Progenitor cell of endocrine pancreas (in vitro differentiated cells): ENCODE measurements at regions not wholly inside any gene's neighbourhood (a gene's known extent, or its start where the extent isn't known, plus 50 kb on each side); places are given as distances from the start of the nearest gene placed in this dataset.

Source experiments
- DNase-seq: peaks from one replicate; pipeline ENCODE4 v3.0.0; 2021; ENCODE audit warnings: low spot score; ENCODE audit not compliant: unreplicated experiment
- H3K27ac Mint-ChIP-seq: 2 replicates; pipeline ENCODE4 v1.8.0; 2021; ENCODE audit warnings: mild to moderate bottlenecking, moderate library complexity, mixed read lengths
- H3K27me3 Mint-ChIP-seq: 2 replicates; pipeline ENCODE4 v1.8.0; 2021; ENCODE audit warnings: mixed read lengths
- H3K36me3 Mint-ChIP-seq: 2 replicates; pipeline ENCODE4 v1.8.0; 2022; ENCODE audit warnings: mixed read lengths; ENCODE audit not compliant: insufficient read depth
- H3K4me1 Mint-ChIP-seq: 2 replicates; pipeline ENCODE4 v1.8.0; 2021; ENCODE audit warnings: low read depth, mixed read lengths
- H3K4me3 Mint-ChIP-seq: 2 replicates; pipeline ENCODE4 v1.8.0; 2021; ENCODE audit warnings: low read depth, mild to moderate bottlenecking, moderate library complexity, mixed read lengths
- H3K9me3 Mint-ChIP-seq: 2 replicates; pipeline ENCODE4 v1.8.0; 2021; ENCODE audit warnings: low read depth, mixed read lengths
- CTCF ChIP-seq: fragments of 200-600 bp; sonication (generic); IDR thresholded peaks from one replicate; pipeline ENCODE4 v1.5.0; 2021; ENCODE audit warnings: antibody characterized with exemption, mild to moderate bottlenecking; ENCODE audit not compliant: unreplicated experiment

GRCh38 chr4:112842513-112842912, 205.6 kb downstream of the LARP7 start:
- Mint-ChIP-seq H3K4me3 (no peak overlapping the region), H3K27ac (no peak overlapping the region), H3K36me3 (no peaks in the 10 kb centered on the region), H3K27me3 (no peaks in the 10 kb centered on the region), H3K9me3 (no peaks in the 10 kb centered on the region), H3K4me1 (no peaks in the 10 kb centered on the region)
- TF ChIP-seq CTCF = no peak
- no peak for DNase-seq

GRCh38 chr4:112845386-112845785, 204.1 kb upstream of the ANK2 start:
- Mint-ChIP-seq H3K27ac (no peak overlapping the region), H3K9me3 (no peaks in the 10 kb centered on the region), H3K36me3 (no peaks in the 10 kb centered on the region), H3K27me3 (no peaks in the 10 kb centered on the region), H3K4me1 (no peaks in the 10 kb centered on the region), H3K4me3 (no peak overlapping the region)
- no peak for DNase-seq
- TF ChIP-seq CTCF = no peak

GRCh38 chr4:112847045-112847444, 202.4 kb upstream of the ANK2 start:
- TF ChIP-seq CTCF = no peak
- Mint-ChIP-seq H3K27ac (no peak overlapping the region), H3K27me3 (no peaks in the 10 kb centered on the region), H3K4me1 (no peaks in the 10 kb centered on the region), H3K4me3 (no peak overlapping the region), H3K9me3 (no peaks in the 10 kb centered on the region), H3K36me3 (no peaks in the 10 kb centered on the region)
- DNase-seq = no peak

- no peak for DNase-seq
- H3K4me3 Mint-ChIP-seq = no peak overlapping the region
- no peak for TF ChIP-seq CTCF
- H3K4me1 Mint-ChIP-seq = no peaks in the 10 kb centered on the region
- H3K27ac Mint-ChIP-seq = no peak overlapping the region
- H3K36me3 Mint-ChIP-seq = no peaks in the 10 kb centered on the region
- no peaks in the 10 kb centered on the region for H3K9me3 Mint-ChIP-seq
- no peaks in the 10 kb centered on the region for H3K27me3 Mint-ChIP-seq
Measured at GRCh38 chr4:112847781-112848180, 201.7 kb upstream of the ANK2 start.

GRCh38 chr4:112848911-112849310, 200.5 kb upstream of the ANK2 start:
- Mint-ChIP-seq H3K36me3 (no peaks in the 10 kb centered on the region), H3K4me1 (no peaks in the 10 kb centered on the region), H3K9me3 (no peaks in the 10 kb centered on the region), H3K27ac (no peak overlapping the region), H3K27me3 (no peaks in the 10 kb centered on the region), H3K4me3 (no peak overlapping the region)
- DNase-seq = no peak
- TF ChIP-seq CTCF = no peak
